IPS-NIHi7 (cell line): ENCODE measurements at regions not wholly inside any gene's neighbourhood (a gene's known extent, or its start where the extent isn't known, plus 50 kb on each side); places are given as distances from the start of the nearest gene placed in this dataset.
A peak's percentile ranks its signal among the peaks of the same experiment; 100 is the strongest.

Experiments
- DNase-seq: peaks from one replicate; pipeline ENCODE4 v3.0.0; 2012; ENCODE audit warnings: mixed read lengths; ENCODE audit errors: extremely low spot score

DNA sequence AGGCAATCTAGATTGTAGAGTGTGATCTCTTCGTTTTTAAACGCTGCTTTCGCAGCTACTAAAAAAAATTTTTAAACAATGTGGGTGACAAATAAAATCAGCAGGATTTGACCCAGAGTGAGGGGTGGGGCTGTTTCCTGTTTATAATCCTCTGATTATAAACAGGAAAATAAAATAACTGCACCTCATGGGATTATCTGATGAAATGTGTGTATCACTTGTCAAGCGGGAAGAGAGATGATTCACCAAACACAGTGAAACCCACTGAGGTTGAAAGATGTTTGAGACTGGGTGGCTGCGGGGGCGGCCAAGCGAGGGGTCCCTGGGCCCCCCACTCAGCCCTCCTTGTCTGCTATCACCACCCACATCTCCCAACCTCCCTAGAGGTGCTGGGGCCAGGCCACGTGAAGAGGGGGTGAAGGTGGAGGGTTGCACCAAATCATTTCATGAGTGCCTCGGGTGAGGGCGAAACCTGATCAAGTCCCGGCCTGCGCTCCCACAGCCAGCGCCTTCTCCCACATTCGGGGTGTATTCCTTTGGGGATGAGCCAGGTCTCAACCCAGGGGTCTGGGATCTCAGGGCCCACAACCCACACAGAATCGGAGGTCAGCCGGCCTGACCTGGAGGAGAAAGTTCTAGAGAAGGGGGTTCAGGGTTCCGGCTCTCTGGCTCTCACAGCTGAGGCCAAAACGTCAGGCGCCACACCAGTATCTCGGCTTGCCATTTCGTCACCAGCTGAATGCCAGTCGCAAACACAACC is 212.5 kb downstream of the BMP7 start:
- no peak for DNase-seq

DNA sequence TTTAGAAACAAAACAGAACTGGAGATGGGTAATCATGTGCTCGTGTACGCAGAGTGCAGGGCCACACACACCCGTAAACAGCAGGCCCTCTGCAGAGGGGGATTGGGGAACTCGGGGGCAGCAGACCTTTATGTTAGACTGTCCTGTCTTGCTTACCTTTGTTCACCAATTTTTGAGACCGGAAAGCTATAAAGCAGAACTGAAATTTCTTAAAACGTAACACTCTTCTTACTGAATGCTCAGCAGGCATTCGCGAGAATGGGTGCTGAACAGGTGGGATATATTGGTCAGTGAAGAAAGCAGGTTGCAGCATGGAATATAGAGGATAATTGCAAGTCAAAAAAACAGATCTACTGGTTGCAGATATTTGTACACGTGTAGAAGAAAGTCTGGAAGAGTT is 211.1 kb downstream of the BMP7 start:
- no peak for DNase-seq

DNA sequence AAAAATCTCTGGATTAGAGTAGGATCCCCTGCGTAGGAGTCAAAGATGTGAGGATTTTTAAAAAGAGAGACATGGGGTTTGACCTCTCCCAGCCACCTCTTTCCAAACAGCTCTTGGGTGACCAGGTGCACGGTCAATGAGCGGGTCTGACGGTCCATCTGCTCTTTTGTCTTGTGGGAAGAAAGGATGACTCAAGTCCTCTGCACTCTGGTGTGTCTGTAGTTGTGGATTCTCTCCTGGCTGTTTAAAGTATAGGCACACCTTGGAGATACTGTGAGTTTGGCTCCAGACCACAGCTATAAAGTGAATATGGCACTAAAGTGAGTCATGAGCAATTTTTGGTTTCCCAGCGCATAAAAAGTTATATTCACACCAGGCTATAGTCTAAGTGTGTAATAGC is 209.8 kb downstream of the BMP7 start:
- DNase-seq = no peak

- DNase-seq = no peak
Measured at GRCh38 chr20:57059055-57059596, 207.3 kb downstream of the BMP7 start.

- DNase-seq = no peak
Measured at GRCh38 chr20:57060407-57061050, 205.9 kb downstream of the BMP7 start.

DNA sequence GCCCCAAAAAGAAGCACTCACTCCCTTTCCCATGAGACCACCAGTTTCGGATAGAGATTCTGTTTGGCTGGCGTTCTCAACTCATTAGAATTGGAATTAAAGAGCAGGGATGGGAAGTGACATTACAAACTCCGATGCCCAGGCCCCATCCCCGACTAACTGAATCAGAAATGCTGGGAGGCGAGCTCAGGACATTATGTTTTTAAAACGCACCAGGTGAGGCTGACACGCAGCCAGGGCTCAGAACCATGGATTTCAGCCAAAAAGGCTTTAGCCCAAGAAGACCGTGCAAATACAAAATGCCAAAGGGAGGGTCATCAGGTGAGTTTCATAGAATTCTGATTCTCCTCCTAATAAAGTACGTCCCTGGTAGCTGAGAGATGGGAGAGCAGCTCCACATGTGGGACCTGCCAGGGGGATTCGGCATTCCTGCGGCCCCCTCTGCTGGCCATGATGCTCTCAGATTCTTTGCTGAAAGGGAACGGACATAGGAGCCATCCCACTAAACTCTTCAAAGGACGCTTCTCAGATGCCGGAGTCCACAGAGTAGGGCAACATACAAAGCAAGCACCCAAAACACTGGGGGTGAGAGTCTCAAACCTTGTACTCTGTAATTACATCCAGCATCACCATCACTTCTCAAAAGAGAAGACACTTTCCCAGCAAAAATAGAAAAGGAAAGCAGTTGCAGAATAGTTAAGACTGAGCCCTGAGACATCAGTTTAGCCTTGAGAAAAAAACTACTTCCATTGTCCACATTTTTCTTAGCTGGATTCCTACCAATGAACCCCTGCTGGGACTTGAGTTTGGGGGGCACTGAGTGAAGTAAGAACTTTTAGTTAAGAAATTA is 205.2 kb downstream of the BMP7 start:
- DNase-seq = peak; percentile 86

- no peak for DNase-seq
Measured at GRCh38 chr20:57062241-57062640, 204.2 kb downstream of the BMP7 start.

GRCh38 chr20:57062696-57063270 is 203.7 kb downstream of the BMP7 start:
- no peak for DNase-seq

- no peak for DNase-seq
Measured at GRCh38 chr20:57064836-57065235, 201.6 kb downstream of the BMP7 start.

GRCh38 chr20:57065646-57066045 is 200.8 kb downstream of the BMP7 start:
- DNase-seq = no peak

DNA sequence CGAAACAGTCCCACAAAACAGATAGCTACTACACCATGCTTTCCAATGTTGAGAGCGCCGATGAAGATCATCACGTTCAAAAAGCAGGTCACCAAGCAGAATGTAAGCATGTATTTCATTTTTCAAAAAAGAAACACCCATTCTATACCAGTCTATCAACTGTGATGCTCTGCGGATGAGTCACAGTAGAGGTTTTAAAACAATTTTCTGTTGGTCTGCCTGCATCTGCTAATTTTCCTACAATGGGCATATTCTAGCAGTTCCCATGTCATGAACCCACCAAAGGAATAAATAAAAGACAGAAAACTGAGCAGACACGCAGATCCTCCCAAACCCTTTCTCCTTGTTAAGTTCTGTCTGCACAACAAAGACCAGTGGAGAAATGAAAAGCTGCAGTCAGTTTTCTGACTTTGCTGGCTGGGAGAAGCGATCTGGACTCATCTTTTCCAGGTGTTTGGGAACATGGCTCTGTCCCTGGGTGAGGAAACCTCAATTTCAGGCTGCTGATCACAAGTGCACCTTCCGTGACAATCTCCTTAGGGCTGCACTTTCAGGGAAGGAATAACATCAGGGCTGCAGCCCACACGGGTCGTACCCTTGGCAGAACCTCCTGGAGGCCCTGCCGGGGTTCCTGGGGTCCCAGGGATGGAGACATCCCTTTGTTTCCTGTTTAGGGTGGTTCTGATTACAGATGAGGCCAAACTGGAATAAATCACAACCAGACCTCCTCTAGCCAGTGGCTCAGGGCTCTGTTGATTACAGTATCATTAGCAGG is 200.1 kb downstream of the BMP7 start:
- DNase-seq = no peak

GRCh38 chr20:57069442-57069841 is 197.0 kb downstream of the BMP7 start:
- DNase-seq = no peak

DNA sequence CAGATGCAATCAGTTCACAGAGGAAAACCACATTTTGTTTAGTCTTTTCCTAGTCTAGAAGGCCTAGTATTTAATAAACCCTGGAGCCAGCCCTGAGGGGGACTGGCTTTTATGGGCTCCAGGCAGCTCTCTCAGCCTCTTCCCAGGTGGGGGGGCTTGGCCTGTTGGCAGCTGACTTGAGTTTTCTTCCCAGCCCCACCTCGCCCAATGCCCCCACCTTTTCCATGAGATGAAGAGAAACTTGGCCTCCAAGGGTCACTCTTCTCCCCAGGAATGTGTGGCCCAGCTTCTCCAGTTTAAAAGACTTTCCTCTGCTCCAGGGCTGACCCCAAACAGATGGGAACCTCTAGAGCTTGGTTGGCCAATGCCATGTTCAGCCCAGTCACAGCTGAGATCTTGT is 196.1 kb downstream of the BMP7 start:
- DNase-seq = no peak

- peak; percentile 79 for DNase-seq
Measured at GRCh38 chr20:57071283-57071731, 195.1 kb downstream of the BMP7 start.

DNA sequence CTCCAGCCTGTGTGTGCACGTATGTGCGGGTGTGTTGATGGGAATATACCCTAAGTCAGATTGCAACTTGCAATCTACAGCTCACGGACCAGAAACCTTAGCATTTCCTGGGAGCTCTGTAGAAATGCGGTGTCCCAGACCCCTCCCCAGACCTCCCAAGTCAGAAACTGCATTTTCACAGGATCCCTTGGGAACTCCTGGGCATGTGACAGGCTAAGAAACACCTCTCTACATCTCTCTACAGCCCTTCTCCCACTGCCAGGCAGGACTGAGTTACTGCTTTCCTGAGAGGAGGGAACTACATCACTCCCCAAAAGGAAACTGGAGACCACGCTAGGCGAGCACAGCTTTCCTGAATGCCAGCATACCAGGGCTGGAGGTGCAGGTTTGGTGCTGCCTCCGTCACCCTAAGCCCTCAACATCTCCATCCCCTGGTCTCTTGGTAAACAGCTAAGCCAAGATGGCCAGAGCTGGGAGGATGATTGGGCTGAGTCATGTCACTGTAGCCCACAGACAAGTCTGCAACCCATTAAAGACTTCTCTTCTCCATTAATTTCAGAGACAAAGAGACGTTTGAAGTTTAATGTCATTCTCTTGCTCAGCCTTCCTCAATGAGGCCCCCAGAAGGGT is 194.4 kb downstream of the BMP7 start:
- DNase-seq = no peak

DNA sequence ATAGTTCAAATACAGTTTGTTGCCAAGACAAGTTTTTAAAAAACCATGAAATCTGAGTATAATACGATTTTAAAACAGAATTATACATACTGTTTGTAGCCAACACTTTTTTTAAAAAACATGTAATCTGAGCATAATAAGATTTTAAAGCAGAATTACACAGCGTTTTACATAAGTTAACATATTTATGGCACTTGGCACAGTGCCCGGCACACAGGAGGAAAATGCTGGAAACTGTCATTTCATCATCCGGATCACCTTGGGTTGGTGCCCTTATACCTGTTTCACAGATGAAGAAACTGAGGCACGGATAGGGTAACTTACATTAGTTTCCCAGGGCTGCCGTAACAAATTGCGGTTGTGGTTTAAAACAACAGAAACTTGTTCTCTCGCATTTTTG is 193.0 kb downstream of the BMP7 start:
- no peak for DNase-seq

DNA sequence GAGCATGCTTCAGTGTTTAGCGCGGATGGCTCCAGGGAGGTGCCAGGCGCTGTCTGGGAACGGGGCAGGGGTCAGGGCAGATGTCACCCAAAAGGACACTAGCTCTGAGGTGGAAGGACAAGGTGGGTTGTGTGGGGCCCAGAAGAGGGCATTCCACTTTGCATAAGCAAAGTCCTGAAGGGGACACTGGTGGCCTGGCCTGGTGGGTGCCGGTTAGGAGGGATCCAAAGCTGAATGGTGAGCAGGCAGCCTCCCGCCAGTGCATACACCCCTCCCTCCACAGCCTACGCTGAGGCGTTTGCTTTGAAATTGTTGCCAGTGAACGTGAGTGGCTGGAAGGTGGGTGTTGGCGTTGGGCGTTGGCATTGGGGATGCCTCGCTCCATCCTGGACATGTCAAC is 192.1 kb downstream of the BMP7 start:
- no peak for DNase-seq

DNA sequence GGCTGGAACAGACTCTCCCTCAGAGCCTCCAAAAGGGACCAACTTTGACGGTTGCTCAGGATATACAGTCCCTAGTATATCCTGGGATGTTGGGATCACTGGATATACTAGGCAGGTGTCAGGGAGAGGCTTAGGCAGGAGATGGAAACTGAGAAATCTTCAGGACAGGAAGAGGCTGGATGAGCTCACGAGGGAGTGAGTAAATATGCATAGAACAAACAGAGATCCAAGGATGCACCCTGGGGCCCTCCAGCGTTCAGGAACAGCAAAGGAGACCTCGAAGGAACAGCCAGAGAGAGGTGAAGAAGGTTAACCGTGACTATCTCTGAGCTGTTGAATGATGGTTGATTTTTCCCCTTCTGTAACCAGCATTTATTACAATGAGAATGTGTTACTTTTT is 191.3 kb downstream of the BMP7 start:
- DNase-seq = no peak

- DNase-seq = no peak
Measured at GRCh38 chr20:57075603-57076002, 190.8 kb downstream of the BMP7 start.

DNA sequence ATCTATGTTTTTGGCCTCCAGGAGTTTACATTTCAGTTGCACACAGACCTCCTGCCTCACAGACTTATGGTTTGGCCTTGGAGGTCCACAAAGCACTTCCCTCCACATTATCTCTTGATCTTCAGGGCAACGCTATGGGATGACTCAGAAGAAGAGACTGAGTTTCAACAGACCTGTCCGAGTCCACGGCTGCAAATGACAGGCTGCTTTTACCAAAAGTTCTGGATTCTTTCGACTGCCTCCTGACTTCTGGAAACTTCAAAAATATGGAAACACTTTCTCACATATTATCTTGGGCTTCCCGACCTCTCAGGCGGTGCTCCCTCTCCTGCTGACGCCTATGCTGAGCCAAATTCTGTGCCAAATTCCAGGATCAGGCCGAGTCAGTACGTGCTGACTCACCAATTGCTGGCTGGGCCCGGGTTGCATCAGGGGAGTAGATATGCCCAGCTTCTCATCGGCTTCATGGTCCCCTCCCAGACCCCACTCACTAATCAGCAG is 190.2 kb downstream of the BMP7 start:
- DNase-seq = no peak
